Kidney (tissue), 13 donors: ENCODE measurements at regions not wholly inside any gene's neighbourhood (a gene's known extent, or its start where the extent isn't known, plus 50 kb on each side); places are given as distances from the start of the nearest gene placed in this dataset.

Experiments
- DNase-seq, 5 donors: peaks; one replicate each; pipeline ENCODE4 v3.0.0-alpha.2; 2013 to 2020
- FAIRE-seq: peaks from 2 replicates; lab custom pipeline; 2012; peaks lifted over from hg19 to GRCh38; lab: Jason Lieb, UNC
- H3K27ac ChIP-seq, 2 donors: one replicate each; pipeline ENCODE4 v1.7.0; 2013; ENCODE audit warnings: low read depth in 2 of 2, low read length in 2 of 2, inconsistent platforms in 1 of 2
- H3K27me3 ChIP-seq: one replicate; pipeline ENCODE4 v1.7.1; 2013; ENCODE audit warnings: low read length, inconsistent platforms; ENCODE audit not compliant: control insufficient read depth, insufficient read depth
- H3K36me3 ChIP-seq, 3 donors: one replicate each; pipeline versions ENCODE4 v1.7.0 to v1.7.1; 2013; ENCODE audit warnings: low read length in 3 of 3, control low read depth in 1 of 3, inconsistent platforms in 1 of 3; ENCODE audit not compliant: insufficient read depth in 3 of 3, control insufficient read depth in 2 of 3
- H3K4me1 ChIP-seq, 3 donors: one replicate each; pipeline versions ENCODE4 v1.7.0 to v1.7.1; 2013; ENCODE audit warnings: low read length in 3 of 3, inconsistent platforms in 1 of 3, low read depth in 1 of 3; ENCODE audit not compliant: control insufficient read depth in 2 of 3, insufficient read depth in 2 of 3
- H3K4me3 ChIP-seq, 3 donors: one replicate each; pipeline versions ENCODE4 v1.7.0 to v1.8.1; 2013; ENCODE audit warnings: low read length in 3 of 3, control low read depth in 1 of 3, inconsistent platforms in 1 of 3
- H3K9ac ChIP-seq, 3 donors: one replicate each; pipeline versions ENCODE4 v1.7.0 to v1.7.1; 2013; ENCODE audit warnings: low read length in 3 of 3, control low read depth in 1 of 3, inconsistent platforms in 1 of 3
- H3K9me3 ChIP-seq, 3 donors: one replicate each; pipeline versions ENCODE4 v1.7.0 to v1.7.1; 2013; ENCODE audit warnings: low read length in 3 of 3, control low read depth in 1 of 3, inconsistent platforms in 1 of 3; ENCODE audit not compliant: control insufficient read depth in 2 of 3, insufficient read depth in 1 of 3
- intact Hi-C: fragments of 100-400 bp; cut with DNase I; formaldehyde crosslinking; loops from one replicate; pipeline ENCODE4 v1.11.1; 2022
- TF ChIP-seq, protein P1 (sequence below): IDR thresholded peaks from 3 replicates; pipeline ENCODE4 v1.5.1; 2012; ENCODE audit warnings: mild to moderate bottlenecking, moderate library complexity, borderline replicate concordance; ENCODE audit not compliant: insufficient read depth; ENCODE audit errors: extremely low read depth
- donor health status: control.
- donor health status: control.
- donor health status: control.
- donor health status: control.
- donor health status: control.
- donor health status: DM: yes; HTN: yes; CAD: no.
- donor health status: Normal renal cell carcinoma (clear cell type).

DNA sequence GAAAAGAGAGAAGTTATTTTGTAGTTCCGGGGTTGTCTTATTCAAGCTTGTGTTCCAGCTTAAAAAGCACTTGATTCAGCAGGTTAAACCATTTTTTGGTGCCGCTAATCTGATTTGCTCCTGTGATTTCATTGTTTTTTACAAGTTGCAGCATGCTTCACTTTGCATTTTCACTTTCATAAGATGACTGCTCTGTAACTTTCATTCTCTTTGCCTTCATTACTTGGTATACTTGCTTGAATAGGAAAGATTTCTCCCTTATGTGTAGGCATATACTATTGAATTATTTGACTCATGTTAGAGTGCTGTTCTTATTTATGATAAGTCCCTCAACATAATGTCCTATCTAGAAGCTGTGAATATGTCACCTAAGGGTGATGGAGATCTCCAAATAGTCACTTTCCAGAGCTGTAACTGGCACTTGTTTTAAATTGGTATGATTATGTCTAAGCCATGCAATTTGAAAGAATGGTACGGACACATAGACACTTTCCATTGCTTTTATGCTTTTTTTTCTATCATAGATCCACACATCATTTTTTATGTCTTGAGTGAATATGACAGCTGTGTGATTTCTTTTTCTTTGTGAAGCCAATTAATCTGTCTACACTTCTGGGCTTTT lies 254.5 kb downstream of the DSEL start:
- Histone ChIP-seq H3K27me3 (no peaks in the 10 kb centered on the region), H3K9me3 (no peaks in the 10 kb centered on the region), H3K4me1 (no peaks in the 10 kb centered on the region), H3K9ac (no peak overlapping the region), H3K36me3 (no peaks in the 10 kb centered on the region), H3K4me3 (no peak overlapping the region), H3K27ac (no peak overlapping the region)
- FAIRE-seq (no peak), DNase-seq (no peak)
- intact Hi-C loops, result no loop called here
- TF ChIP-seq, protein P1, sequence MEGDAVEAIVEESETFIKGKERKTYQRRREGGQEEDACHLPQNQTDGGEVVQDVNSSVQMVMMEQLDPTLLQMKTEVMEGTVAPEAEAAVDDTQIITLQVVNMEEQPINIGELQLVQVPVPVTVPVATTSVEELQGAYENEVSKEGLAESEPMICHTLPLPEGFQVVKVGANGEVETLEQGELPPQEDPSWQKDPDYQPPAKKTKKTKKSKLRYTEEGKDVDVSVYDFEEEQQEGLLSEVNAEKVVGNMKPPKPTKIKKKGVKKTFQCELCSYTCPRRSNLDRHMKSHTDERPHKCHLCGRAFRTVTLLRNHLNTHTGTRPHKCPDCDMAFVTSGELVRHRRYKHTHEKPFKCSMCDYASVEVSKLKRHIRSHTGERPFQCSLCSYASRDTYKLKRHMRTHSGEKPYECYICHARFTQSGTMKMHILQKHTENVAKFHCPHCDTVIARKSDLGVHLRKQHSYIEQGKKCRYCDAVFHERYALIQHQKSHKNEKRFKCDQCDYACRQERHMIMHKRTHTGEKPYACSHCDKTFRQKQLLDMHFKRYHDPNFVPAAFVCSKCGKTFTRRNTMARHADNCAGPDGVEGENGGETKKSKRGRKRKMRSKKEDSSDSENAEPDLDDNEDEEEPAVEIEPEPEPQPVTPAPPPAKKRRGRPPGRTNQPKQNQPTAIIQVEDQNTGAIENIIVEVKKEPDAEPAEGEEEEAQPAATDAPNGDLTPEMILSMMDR, result no peak

DNA sequence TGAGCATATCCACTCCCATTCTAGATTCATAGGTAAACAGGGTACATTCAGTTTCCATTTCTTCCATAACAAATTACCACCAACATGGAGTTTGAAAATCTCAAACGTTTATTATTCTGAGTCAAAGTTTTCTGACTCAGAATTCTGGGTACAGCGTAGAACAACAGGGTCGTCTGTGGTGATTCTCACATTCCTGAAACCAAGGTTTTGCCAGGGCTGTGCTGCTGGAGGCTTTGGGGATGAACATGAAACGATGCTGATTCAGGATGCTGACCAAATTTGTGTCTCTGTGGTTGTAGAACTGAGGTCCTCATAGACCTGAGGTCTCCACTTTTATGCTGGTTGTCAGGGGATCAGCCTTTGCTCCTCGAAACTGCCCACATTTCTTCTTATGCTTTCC lies 255.7 kb downstream of the DSEL start:
- Histone ChIP-seq H3K27me3 (no peaks in the 10 kb centered on the region), H3K4me1 (no peaks in the 10 kb centered on the region), H3K9me3 (no peaks in the 10 kb centered on the region), H3K4me3 (no peak overlapping the region), H3K36me3 (no peaks in the 10 kb centered on the region), H3K9ac (no peak overlapping the region), H3K27ac (no peak overlapping the region)
- no peak for DNase-seq
- TF ChIP-seq, protein P1, result no peak
- intact Hi-C loops, result no loop called here
- no peak for FAIRE-seq

DNA sequence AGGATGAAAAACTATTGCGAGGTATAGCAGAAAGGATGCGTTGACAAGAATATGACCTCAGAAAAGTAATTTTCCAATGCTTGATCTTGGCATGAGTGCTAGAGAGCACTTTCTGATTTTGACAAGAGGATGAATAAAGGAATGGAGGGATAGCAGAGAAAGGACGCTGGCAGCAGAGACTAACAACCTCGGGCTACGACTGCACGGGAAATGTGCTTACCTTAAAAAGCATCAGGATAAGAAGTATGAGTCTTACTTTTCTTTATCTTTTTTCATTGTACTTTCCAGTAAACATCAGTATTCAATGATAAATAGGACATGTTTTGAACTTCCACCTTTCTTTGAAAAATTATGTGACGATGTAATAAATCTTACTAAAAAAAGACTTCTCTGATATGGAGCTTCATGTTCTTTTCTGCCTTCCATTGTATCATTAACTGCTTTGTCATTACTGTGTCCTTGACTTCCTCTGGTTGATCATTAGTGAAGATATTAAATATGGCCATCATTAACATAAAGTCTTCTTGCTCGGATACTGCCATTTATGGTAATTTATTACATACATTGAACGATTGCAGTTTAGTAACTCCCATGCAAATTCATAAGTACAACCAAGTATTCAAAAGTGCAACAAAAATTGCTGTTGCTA lies 265.6 kb downstream of the DSEL start:
- H3K27me3 ChIP-seq, result no peaks in the 10 kb centered on the region
- H3K9me3 ChIP-seq, result no peaks in the 10 kb centered on the region
- no peak for DNase-seq
- no peak overlapping the region for H3K9ac ChIP-seq
- no peaks in the 10 kb centered on the region for H3K36me3 ChIP-seq
- no peak for FAIRE-seq
- intact Hi-C loops, result no loop called here
- TF ChIP-seq, protein P1, result no peak
- no peak overlapping the region for H3K27ac ChIP-seq
- H3K4me3 ChIP-seq, result no peak overlapping the region
- H3K4me1 ChIP-seq, result no peaks in the 10 kb centered on the region
